ENCODE measurements at regions not wholly inside any gene's neighbourhood (a gene's known extent, or its start where the extent isn't known, plus 50 kb on each side); places are given as distances from the start of the nearest gene placed in this dataset.
"Not testable (repeated sequence)": the region's sequence is repeated elsewhere in the genome, so short reads cannot be mapped to it uniquely, and the experiment has no call there.

DNA sequence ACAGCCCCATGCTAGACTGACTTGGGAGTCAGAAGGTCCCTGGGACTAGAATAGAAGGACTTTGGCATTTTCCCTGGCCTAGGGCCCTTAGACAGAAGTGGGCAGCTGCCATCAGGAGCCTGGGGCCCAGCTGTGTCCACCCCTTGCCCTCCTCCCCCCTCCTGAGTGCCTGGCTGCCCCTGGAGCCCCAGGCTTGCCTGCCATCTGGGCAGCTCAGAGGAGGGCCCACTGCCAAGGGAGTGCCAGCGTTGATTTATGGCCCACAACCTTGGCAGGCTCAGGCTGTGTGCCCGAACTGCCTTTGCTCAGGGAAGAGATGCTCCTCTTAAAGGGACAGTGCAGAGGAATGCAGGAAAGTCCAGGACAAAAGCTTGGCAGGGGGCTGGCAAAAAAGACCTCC, 439.1 kb downstream of the SPATA31A7 start:
- not testable (repeated sequence) for ATAC-seq; DNase-seq (ENCODE audit: low spot score)

DNA sequence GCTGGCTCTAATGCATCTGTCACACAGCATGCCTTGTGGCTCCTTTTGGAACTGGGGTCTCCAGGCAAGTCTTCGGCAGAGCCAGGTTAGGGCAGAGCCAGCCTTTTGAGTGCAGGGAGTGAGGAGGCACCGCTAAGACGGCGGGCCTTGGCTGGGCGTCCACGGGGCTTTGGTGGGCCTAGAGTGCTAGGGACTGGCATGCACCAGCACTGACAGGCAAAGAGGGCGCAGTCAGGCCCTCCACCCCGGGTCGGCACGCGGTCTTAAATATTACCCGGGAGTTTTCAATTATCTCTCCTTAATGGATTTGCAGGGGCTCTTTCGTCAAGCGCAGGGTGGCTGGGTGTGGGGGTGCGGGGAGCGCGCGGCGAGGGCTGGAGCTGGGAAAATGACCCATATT, 444.4 kb downstream of the SPATA31A7 start:
- ATAC-seq (no peak), DNase-seq (ENCODE audit: low spot score) (no peak)

- DNase-seq (ENCODE audit: low spot score); ATAC-seq: not testable (repeated sequence)
Measured at GRCh38 chr9:61664232-61664631, 474.4 kb downstream of the SPATA31A7 start.

DNA sequence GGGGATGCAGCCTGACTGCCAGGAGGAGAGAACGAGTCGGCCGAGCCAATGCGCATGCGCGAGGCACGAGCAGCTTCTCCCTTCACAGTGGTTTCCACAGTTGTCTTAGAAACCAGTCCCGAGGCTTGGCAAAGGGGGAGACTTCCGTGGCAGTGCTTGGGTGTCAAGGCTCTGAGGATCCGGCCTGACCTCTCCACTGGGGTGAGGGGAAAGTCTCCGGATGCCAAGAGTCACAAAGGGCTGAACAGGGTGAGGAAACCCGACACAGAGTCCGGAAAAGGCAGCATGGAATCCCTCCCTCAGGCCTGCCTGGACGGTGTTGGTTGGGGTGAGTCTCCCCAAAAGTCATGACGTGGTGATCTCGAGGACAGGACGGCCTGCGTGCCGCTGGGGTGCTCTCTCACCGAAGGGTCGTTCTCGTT, 475.5 kb downstream of the SPATA31A7 start:
- ATAC-seq (no peak), DNase-seq (ENCODE audit: low spot score) (peak; percentile 31)

GRCh38 chr9:61665829-61666228, 476.0 kb downstream of the SPATA31A7 start:
- no peak for DNase-seq (ENCODE audit: low spot score)
- ATAC-seq: no peak

GRCh38 chr9:61666310-61666709, 476.5 kb downstream of the SPATA31A7 start:
- no peak for ATAC-seq
- no peak for DNase-seq (ENCODE audit: low spot score)

- no peak for DNase-seq (ENCODE audit: low spot score)
- no peak for ATAC-seq
Measured at GRCh38 chr9:61666849-61667371, 477.1 kb downstream of the SPATA31A7 start.

DNA sequence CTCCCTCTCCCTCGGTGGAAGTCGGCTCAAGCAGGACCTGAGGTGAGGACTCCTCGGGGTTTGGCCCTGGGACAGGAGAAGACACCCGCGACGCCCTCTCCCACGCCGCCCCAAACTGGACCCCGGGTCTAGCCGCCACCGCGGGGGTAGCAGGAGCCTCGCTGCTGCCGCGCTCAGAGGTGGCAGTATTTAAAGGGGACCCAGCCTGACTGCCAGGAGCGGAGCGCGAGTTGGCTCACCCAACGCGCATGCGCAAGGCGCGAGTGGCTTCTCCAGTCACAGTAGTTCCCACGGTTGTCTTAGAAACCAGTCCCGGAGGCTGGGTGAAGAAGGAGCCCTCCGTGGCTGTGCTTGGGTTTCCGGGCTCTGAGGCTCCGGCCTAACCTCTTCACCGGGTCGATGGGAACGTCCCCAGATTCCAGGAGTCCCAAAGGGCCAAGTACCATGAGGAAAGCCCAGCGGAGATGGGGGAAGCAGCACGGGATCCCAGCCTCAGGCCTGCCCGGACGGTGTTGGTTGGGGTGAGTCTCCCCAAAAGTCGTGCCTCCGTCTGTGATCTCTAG, 477.8 kb downstream of the SPATA31A7 start:
- ATAC-seq (no peak), DNase-seq (ENCODE audit: low spot score) (peak; percentile 27)

GRCh38 chr9:61668201-61668600, 478.4 kb downstream of the SPATA31A7 start:
- ATAC-seq; DNase-seq (ENCODE audit: low spot score): not testable (repeated sequence)

GRCh38 chr9:61668846-61669245, 479.0 kb downstream of the SPATA31A7 start:
- ATAC-seq: no peak
- DNase-seq (ENCODE audit: low spot score): no peak

DNA sequence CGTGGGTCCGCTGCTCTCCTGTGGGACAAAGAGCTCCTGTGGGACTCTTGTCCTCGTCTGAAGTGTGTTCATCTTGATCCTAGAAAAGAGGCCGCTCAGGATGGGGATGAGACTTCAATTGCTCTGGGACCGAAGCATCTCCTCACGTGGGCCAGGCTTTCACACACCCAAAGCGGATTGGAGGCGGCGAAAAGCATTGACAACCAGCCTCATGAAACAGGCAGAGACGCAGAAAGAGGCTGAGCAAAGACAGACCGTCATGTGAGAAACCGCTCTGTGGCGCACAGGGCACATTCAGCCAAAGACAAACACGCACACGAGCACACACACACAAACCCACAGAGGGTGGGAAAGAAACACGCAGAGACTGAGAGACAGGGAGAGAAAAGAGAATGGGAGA, 479.5 kb downstream of the SPATA31A7 start:
- no peak for DNase-seq (ENCODE audit: low spot score)
- ATAC-seq: no peak

- ATAC-seq: not testable (repeated sequence)
- peak; percentile 33 for DNase-seq (ENCODE audit: low spot score)
Measured at GRCh38 chr9:61669831-61670505, 480.1 kb downstream of the SPATA31A7 start.

- ATAC-seq (no peak), DNase-seq (ENCODE audit: low spot score) (no peak)
Measured at GRCh38 chr9:61670616-61671015, 480.8 kb downstream of the SPATA31A7 start.

- DNase-seq (ENCODE audit: low spot score) (peak; percentile 39), ATAC-seq (no peak)
Measured at GRCh38 chr9:61671276-61671973, 481.6 kb downstream of the SPATA31A7 start.

DNA sequence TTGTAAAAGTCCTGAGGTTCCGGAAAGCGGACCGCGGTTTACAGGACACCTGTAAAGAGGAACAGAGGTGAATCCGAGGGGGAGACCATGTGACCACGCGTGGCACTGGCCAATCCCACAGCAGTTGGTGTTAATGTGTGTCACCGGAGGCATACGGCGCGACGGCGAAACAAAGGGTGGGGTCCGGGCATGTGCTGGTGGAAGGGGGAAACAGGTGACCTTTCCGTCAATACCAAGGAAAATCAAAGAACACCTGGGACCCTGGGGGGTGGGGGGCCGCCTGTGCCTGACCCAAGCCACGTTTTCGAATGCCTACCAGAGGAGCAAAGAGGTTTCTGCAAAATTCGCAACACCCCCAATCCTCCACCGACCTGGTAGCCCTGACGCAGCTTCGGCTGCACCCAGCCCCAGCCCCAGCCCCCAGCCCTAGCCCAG, 482.3 kb downstream of the SPATA31A7 start:
- peak; percentile 38 for DNase-seq (ENCODE audit: low spot score)

GRCh38 chr9:61672645-61673167, 482.9 kb downstream of the SPATA31A7 start:
- not testable (repeated sequence) for DNase-seq (ENCODE audit: low spot score); ATAC-seq

More for the DNA sequence above, 482.3 kb downstream of the SPATA31A7 start:
- not testable (repeated sequence) for ATAC-seq

DNA sequence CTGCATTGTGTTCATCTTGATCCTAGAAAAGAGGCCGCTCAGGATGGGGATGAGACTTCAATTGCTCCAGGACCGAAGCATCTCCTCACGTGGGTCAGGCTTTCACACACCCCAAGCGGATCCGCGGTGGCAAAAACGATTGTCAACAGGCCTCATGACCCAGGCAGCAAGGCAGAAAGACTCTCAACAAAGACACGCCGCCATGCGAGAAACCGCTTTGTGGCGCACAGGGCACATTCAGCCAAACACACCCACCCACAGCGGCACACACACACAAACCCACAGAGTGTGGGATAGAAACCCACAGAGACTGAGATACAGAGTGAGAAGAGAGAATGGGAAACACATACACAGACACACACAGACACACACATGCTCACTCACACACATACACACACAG, 483.4 kb downstream of the SPATA31A7 start:
- DNase-seq (ENCODE audit: low spot score) (peak; percentile 27), ATAC-seq (no peak)

- ATAC-seq (no peak), DNase-seq (ENCODE audit: low spot score) (peak; percentile 31)
Measured at GRCh38 chr9:61673664-61674381, 484.0 kb downstream of the SPATA31A7 start.

- DNase-seq (ENCODE audit: low spot score): peak; percentile 30
- ATAC-seq: no peak
Measured at GRCh38 chr9:61674465-61674864, 484.6 kb downstream of the SPATA31A7 start.

GRCh38 chr9:61674882-61675281, 485.0 kb downstream of the SPATA31A7 start:
- DNase-seq (ENCODE audit: low spot score) (no peak), ATAC-seq (no peak)
